ENCODE measurements at regions not wholly inside any gene's neighbourhood (a gene's known extent, or its start where the extent isn't known, plus 50 kb on each side); places are given as distances from the start of the nearest gene placed in this dataset.

DNA sequence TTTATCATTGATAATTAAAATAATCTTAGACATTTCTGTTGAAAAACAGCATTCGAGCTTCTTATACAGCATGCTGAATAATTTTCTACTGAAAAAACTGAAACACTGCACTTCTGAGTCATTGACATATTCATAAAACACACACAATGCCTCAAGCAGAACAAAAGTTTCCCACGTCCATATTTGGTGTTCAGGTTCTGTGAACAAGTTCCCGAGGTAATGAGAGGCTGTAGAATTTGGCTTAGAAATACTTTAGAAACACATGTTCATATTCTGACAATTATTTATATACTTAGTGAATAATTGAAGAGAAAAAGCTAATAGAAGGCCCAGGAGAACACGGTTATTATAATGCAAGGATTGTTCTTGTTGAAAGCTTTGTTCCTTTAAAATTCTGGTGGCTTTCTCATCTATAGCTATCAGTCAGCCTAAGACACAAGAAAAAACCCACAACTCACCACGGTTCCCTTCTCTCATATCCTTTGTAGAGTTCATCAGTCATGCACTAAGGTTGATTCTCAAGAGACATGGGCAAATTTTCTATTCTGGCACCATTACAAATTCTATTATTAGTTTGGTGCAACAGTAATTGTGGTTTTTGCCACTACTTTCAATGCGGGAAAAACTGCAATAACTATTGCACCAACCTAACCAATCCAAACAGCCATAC is 194.4 kb downstream of the TMX3 start:
- TF ChIP-seq EZH2 (IDR thresholded peaks at IDR 0.05; ENCODE audit: low read depth, low read length, severe bottlenecking) = no peak
- TF ChIP-seq, protein P1, sequence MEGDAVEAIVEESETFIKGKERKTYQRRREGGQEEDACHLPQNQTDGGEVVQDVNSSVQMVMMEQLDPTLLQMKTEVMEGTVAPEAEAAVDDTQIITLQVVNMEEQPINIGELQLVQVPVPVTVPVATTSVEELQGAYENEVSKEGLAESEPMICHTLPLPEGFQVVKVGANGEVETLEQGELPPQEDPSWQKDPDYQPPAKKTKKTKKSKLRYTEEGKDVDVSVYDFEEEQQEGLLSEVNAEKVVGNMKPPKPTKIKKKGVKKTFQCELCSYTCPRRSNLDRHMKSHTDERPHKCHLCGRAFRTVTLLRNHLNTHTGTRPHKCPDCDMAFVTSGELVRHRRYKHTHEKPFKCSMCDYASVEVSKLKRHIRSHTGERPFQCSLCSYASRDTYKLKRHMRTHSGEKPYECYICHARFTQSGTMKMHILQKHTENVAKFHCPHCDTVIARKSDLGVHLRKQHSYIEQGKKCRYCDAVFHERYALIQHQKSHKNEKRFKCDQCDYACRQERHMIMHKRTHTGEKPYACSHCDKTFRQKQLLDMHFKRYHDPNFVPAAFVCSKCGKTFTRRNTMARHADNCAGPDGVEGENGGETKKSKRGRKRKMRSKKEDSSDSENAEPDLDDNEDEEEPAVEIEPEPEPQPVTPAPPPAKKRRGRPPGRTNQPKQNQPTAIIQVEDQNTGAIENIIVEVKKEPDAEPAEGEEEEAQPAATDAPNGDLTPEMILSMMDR (IDR thresholded peaks at IDR 0.05; ENCODE audit: control extremely low read depth in 1 of 3, insufficient read depth in 1 of 3, low read depth in 1 of 3, low read length in 3 of 3) = no peak
- no peak for TF ChIP-seq RAD21 (IDR thresholded peaks at IDR 0.05 in 1 of 2, conservative IDR thresholded peaks at IDR 0.05 in 1 of 2; ENCODE audit: low read depth in 2 of 2, low read length in 2 of 2)
- TF ChIP-seq TBP (IDR thresholded peaks at IDR 0.05; ENCODE audit: low read depth, low read length) = no peak
- no peak for TF ChIP-seq PHF8 (conservative IDR thresholded peaks at IDR 0.05; ENCODE audit: low read depth, low read length)
- no peak for TF ChIP-seq ZNF274 (IDR thresholded peaks at IDR 0.05; ENCODE audit: borderline replicate concordance, extremely low read depth, low read length)
- no peak for TF ChIP-seq BRCA1 (IDR thresholded peaks at IDR 0.05; ENCODE audit: low read depth, low read length)
- TF ChIP-seq NANOG (IDR thresholded peaks at IDR 0.05; ENCODE audit: insufficient read depth, low read depth, low read length, poor library complexity, severe bottlenecking) = no peak
- no peak for TF ChIP-seq NRF1 (IDR thresholded peaks at IDR 0.05; ENCODE audit: low read depth, low read length)
- no peak for TF ChIP-seq POLR2A (IDR thresholded peaks at IDR 0.05; ENCODE audit: control extremely low read depth in 1 of 2, low read depth in 2 of 2, low read length in 2 of 2)
- TF ChIP-seq POLR2AphosphoS5 (IDR thresholded peaks at IDR 0.05; ENCODE audit: low read depth, low read length) = no peak
- no peak for TF ChIP-seq EP300 (IDR thresholded peaks at IDR 0.05; ENCODE audit: borderline replicate concordance in 1 of 2, low read depth in 2 of 2, low read length in 2 of 2)
- no peak for TF ChIP-seq HDAC2 (IDR thresholded peaks at IDR 0.05; ENCODE audit: borderline replicate concordance in 1 of 2, low read depth in 2 of 2, low read length in 2 of 2)
- TF ChIP-seq SAP30 (IDR thresholded peaks at IDR 0.05; ENCODE audit: insufficient read depth, insufficient replicate concordance, low read length) = no peak
